H9 (cell line): ENCODE measurements at regions not wholly inside any gene's neighbourhood (a gene's known extent, or its start where the extent isn't known, plus 50 kb on each side); places are given as distances from the start of the nearest gene placed in this dataset.

Experiments
- DNase-seq: peaks from one replicate; pipeline ENCODE4 v3.0.0-alpha.2; 2017
- H2AFZ ChIP-seq: one replicate; pipeline ENCODE4 v1.6.1; 2013; ENCODE audit warnings: mild to moderate bottlenecking, low read length, control low read depth, moderate library complexity
- H2AK5ac ChIP-seq: 2 replicates; pipeline ENCODE4 v1.6.1; 2013; ENCODE audit warnings: low read length, control low read depth, mixed read lengths; ENCODE audit not compliant: insufficient read length
- H2BK120ac ChIP-seq: one replicate; pipeline ENCODE4 v1.6.1; 2013; ENCODE audit warnings: low read depth, mild to moderate bottlenecking, low read length, control low read depth, inconsistent platforms; ENCODE audit not compliant: poor library complexity, severe bottlenecking
- H2BK12ac ChIP-seq: 2 replicates; pipeline ENCODE4 v1.6.1; 2013; ENCODE audit warnings: low read length, control low read depth, mixed read lengths, low read depth; ENCODE audit not compliant: insufficient read length
- H2BK15ac ChIP-seq: 2 replicates; pipeline ENCODE4 v1.6.1; 2013; ENCODE audit warnings: low read depth, low read length, control low read depth
- H2BK20ac ChIP-seq: one replicate; pipeline ENCODE4 v1.6.1; 2013; ENCODE audit warnings: low read depth, mild to moderate bottlenecking, low read length, control low read depth, inconsistent platforms; ENCODE audit not compliant: poor library complexity, severe bottlenecking
- H2BK5ac ChIP-seq: 2 replicates; pipeline ENCODE4 v1.6.1; 2013; ENCODE audit warnings: low read length, control low read depth, mixed read lengths; ENCODE audit not compliant: insufficient read length
- H3K14ac ChIP-seq: 2 replicates; pipeline ENCODE4 v1.6.1; 2013; ENCODE audit warnings: low read length, control low read depth; ENCODE audit not compliant: insufficient read depth
- H3K18ac ChIP-seq: 2 replicates; pipeline ENCODE4 v1.6.1; 2013; ENCODE audit warnings: low read depth, mild to moderate bottlenecking, mixed read lengths, low read length, control low read depth; ENCODE audit not compliant: insufficient read length
- H3K23ac ChIP-seq: 2 replicates; pipeline ENCODE4 v1.6.1; 2013; ENCODE audit warnings: low read length, control low read depth, mixed read lengths, low read depth; ENCODE audit not compliant: insufficient read length
- H3K23me2 ChIP-seq: 2 replicates; pipeline ENCODE4 v1.6.1; 2013; ENCODE audit warnings: low read depth, mild to moderate bottlenecking, mixed read lengths, low read length, control low read depth; ENCODE audit not compliant: insufficient read length, poor library complexity, severe bottlenecking
- H3K27ac ChIP-seq: 2 replicates; pipeline ENCODE4 v1.5.1; 2013; ENCODE audit warnings: low read length, control low read depth, mixed read lengths, low read depth; ENCODE audit not compliant: insufficient read length
- H3K27me3 ChIP-seq: 2 replicates; pipeline ENCODE4 v1.6.1; 2013; ENCODE audit warnings: low read length, control low read depth, inconsistent platforms; ENCODE audit not compliant: insufficient read depth
- H3K4ac ChIP-seq: 2 replicates; pipeline ENCODE4 v1.6.1; 2013; ENCODE audit warnings: low read depth, mild to moderate bottlenecking, control low read depth, inconsistent platforms, low read length, moderate library complexity
- H3K4me1 ChIP-seq: 2 replicates; pipeline ENCODE4 v1.6.1; 2013; ENCODE audit warnings: low read length, control low read depth, inconsistent platforms; ENCODE audit not compliant: insufficient read depth
- H3K4me2 ChIP-seq: 2 replicates; pipeline ENCODE4 v1.6.1; 2013; ENCODE audit warnings: low read length, control low read depth, mixed read lengths; ENCODE audit not compliant: insufficient read length, insufficient read depth
- H3K56ac ChIP-seq: 2 replicates; pipeline ENCODE4 v1.6.1; 2013; ENCODE audit warnings: low read depth, mild to moderate bottlenecking, mixed read lengths, low read length, control low read depth; ENCODE audit not compliant: insufficient read length
- H3K79me1 ChIP-seq: 2 replicates; pipeline ENCODE4 v1.6.1; 2013; ENCODE audit warnings: low read depth, mild to moderate bottlenecking, moderate library complexity, low read length, control low read depth, inconsistent platforms; ENCODE audit not compliant: insufficient read depth, poor library complexity, severe bottlenecking
- H3K79me2 ChIP-seq: 2 replicates; pipeline ENCODE4 v1.6.1; 2013; ENCODE audit warnings: low read length, control low read depth, inconsistent platforms; ENCODE audit not compliant: insufficient read depth
- H3K9ac ChIP-seq: 2 replicates; pipeline ENCODE4 v1.6.1; 2013; ENCODE audit warnings: low read length, control low read depth, mixed read lengths; ENCODE audit not compliant: insufficient read length; ENCODE audit errors: extremely low read depth
- H3K9me3 ChIP-seq: one replicate; pipeline ENCODE4 v1.6.1; 2013; ENCODE audit warnings: low read depth, low read length, inconsistent platforms; ENCODE audit not compliant: control insufficient read depth
- H3T11ph ChIP-seq: one replicate; pipeline ENCODE4 v1.6.1; 2013; ENCODE audit warnings: mild to moderate bottlenecking, low read length, control low read depth, inconsistent platforms
- H4K20me1 ChIP-seq: one replicate; pipeline ENCODE4 v1.6.1; 2013; ENCODE audit not compliant: control insufficient read depth, insufficient read length, insufficient read depth
- H4K5ac ChIP-seq: 2 replicates; pipeline ENCODE4 v1.6.1; 2013; ENCODE audit warnings: low read depth, mild to moderate bottlenecking, mixed read lengths, low read length, control low read depth; ENCODE audit not compliant: insufficient read length
- H4K8ac ChIP-seq: replicated peaks from 2 replicates; pipeline ENCODE4 v1.6.1; 2013; ENCODE audit warnings: low read length, control low read depth, mixed read lengths, low read depth; ENCODE audit not compliant: insufficient read length
- H4K91ac ChIP-seq: 2 replicates; pipeline ENCODE4 v1.6.1; 2013; ENCODE audit warnings: low read depth, mild to moderate bottlenecking, moderate library complexity, mixed read lengths, low read length, control low read depth; ENCODE audit not compliant: insufficient read length
- H3K27ac Mint-ChIP-seq, 3 experiments: 2 replicates in 2 of 3; 3 replicates in 1 of 3; pipeline ENCODE4 v1.8.0; 2020 to 2021; ENCODE audit warnings: mixed read lengths in 3 of 3, mild to moderate bottlenecking in 1 of 3, moderate library complexity in 1 of 3
- H3K27me3 Mint-ChIP-seq: 2 replicates; pipeline ENCODE4 v1.8.0; 2021; ENCODE audit warnings: low read depth, mild to moderate bottlenecking, moderate library complexity, mixed read lengths
- H3K36me3 Mint-ChIP-seq, 3 experiments: 2 replicates in 2 of 3; 3 replicates in 1 of 3; pipeline ENCODE4 v1.8.0; 2020 to 2021; ENCODE audit warnings: low read depth in 3 of 3, mixed read lengths in 3 of 3; ENCODE audit not compliant: insufficient read depth in 1 of 3
- H3K4me1 Mint-ChIP-seq, 2 experiments: 2 replicates each; pipeline ENCODE4 v1.8.0; 2020; ENCODE audit warnings: mixed read lengths in 2 of 2
- H3K4me3 Mint-ChIP-seq, 2 experiments: 2 replicates in 1 of 2; 3 replicates in 1 of 2; pipeline ENCODE4 v1.8.0; 2020 to 2021; ENCODE audit warnings: mild to moderate bottlenecking in 2 of 2, mixed read lengths in 2 of 2, moderate library complexity in 1 of 2
- H3K9me3 Mint-ChIP-seq, 2 experiments: 2 replicates in 1 of 2; 3 replicates in 1 of 2; pipeline ENCODE4 v1.8.0; 2020; ENCODE audit warnings: mild to moderate bottlenecking in 2 of 2, mixed read lengths in 2 of 2, moderate library complexity in 1 of 2
- WGBS: extraction: QIAGEN DNeasy Blood & Tissue Kit; methylation state at CpG from one replicate; pipeline ENCODE4 v1.1.7; 2013; ENCODE audit warnings: missing lambda C conversion rate, low lambda C conversion rate, mixed read lengths; ENCODE audit not compliant: insufficient read length; ENCODE audit errors: extremely low coverage; 5-methylcytosine and 5-hydroxymethylcytosine counted together
- TF ChIP-seq, protein P1 (sequence below): fragments of 200-600 bp; sonication (generic); conservative IDR thresholded peaks from 3 replicates; pipeline ENCODE4 v1.8.0; 2021; ENCODE audit warnings: antibody characterized with exemption, mild to moderate bottlenecking

DNA sequence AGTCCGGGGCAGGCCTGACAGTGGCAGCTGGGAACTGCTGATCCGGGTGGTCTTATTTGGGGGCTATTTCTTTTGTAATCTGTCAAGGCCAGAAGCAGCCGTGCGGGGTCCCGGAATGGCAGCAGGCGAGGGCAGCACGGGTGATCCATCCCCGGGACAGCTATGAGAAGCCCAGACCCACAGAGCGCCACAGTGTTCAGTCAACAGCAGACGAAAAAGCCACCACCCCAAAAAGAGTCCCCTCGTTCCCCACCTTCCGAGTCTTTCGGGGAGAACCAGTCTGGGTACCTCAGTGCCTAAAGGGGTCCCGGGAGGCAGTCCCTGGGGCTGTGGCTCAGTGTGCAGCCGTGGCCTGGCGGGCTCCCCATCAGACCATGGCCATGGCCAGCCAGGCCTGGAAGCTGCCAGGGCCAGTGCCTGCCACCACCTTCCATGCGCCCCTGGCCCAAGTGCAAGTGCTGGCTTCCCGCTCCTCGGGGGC, 125.1 kb upstream of the KCTD7 start:
- H3K4ac ChIP-seq = no peak overlapping the region
- WGBS = no CpG with 5 or more reads among the region's 19 CpGs

More for the DNA sequence above, 125.1 kb upstream of the KCTD7 start:
- H2BK5ac ChIP-seq = no peak overlapping the region
- H4K91ac ChIP-seq = no peak overlapping the region
- no peaks in the 10 kb centered on the region for H3K79me1 ChIP-seq
- H3K23me2 ChIP-seq = no peaks in the 10 kb centered on the region
- H4K8ac ChIP-seq = no peak overlapping the region
- Mint-ChIP-seq H3K36me3 (no peaks in the 10 kb centered on the region; a peak in 1 of 7 replicates), H3K9me3 (no peaks in the 10 kb centered on the region), H3K27me3 (peaks cover 3% of the 10 kb centered on the region; the same call in 1 of the 2 replicates), H3K4me3 (no peak overlapping the region), H3K27ac (no peak overlapping the region), H3K4me1 (0 out of 4 replicates have a peak, but pooled peaks cover 0 to 2% of the 10 kb centered on the region in 2 experiments)
- H4K5ac ChIP-seq = no peak overlapping the region
- no peaks in the 10 kb centered on the region for H3K9me3 ChIP-seq
- H3K9ac ChIP-seq = peak overlapping the region; percentile 14
- no peak for DNase-seq
- TF ChIP-seq, protein P1, sequence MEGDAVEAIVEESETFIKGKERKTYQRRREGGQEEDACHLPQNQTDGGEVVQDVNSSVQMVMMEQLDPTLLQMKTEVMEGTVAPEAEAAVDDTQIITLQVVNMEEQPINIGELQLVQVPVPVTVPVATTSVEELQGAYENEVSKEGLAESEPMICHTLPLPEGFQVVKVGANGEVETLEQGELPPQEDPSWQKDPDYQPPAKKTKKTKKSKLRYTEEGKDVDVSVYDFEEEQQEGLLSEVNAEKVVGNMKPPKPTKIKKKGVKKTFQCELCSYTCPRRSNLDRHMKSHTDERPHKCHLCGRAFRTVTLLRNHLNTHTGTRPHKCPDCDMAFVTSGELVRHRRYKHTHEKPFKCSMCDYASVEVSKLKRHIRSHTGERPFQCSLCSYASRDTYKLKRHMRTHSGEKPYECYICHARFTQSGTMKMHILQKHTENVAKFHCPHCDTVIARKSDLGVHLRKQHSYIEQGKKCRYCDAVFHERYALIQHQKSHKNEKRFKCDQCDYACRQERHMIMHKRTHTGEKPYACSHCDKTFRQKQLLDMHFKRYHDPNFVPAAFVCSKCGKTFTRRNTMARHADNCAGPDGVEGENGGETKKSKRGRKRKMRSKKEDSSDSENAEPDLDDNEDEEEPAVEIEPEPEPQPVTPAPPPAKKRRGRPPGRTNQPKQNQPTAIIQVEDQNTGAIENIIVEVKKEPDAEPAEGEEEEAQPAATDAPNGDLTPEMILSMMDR = no peak
- no peak overlapping the region for H3K27ac ChIP-seq
- H3K56ac ChIP-seq = no peak overlapping the region
- no peak overlapping the region for H2BK12ac ChIP-seq
- no peak overlapping the region for H3K14ac ChIP-seq
- no peaks in the 10 kb centered on the region for H3K79me2 ChIP-seq
- H3K4me1 ChIP-seq = no peaks in the 10 kb centered on the region
- H2BK120ac ChIP-seq = no peak overlapping the region
- no peak overlapping the region for H2BK20ac ChIP-seq
- H3T11ph ChIP-seq = no peak overlapping the region
- H3K18ac ChIP-seq = no peak overlapping the region
- no peak overlapping the region for H2AFZ ChIP-seq
- no peaks in the 10 kb centered on the region for H4K20me1 ChIP-seq
- H2BK15ac ChIP-seq = no peak overlapping the region
- H3K27me3 ChIP-seq = no peaks in the 10 kb centered on the region
- H2AK5ac ChIP-seq = no peak overlapping the region
- no peak overlapping the region for H3K4me2 ChIP-seq
- H3K23ac ChIP-seq = no peak overlapping the region
